Parathyroid adenoma (tissue), 2 donors: ENCODE measurements at regions not wholly inside any gene's neighbourhood (a gene's known extent, or its start where the extent isn't known, plus 50 kb on each side); places are given as distances from the start of the nearest gene placed in this dataset.

Source experiments
- H2AFZ ChIP-seq: fragments of 300-600 bp; sonication (generic); one replicate; pipeline ENCODE4 v1.7.0; 2017; ENCODE audit warnings: antibody characterized with exemption, mild to moderate bottlenecking
- H3K27ac ChIP-seq: fragments of 300-600 bp; sonication (generic); one replicate; pipeline ENCODE4 v1.7.0; 2017
- H3K27me3 ChIP-seq: fragments of 300-600 bp; sonication (generic); one replicate; pipeline ENCODE4 v1.7.0; 2017; ENCODE audit warnings: low read length; ENCODE audit not compliant: control insufficient read depth, insufficient read depth
- H3K36me3 ChIP-seq: fragments of 300-600 bp; sonication (generic); one replicate; pipeline ENCODE4 v1.7.0; 2017; ENCODE audit warnings: low read length; ENCODE audit not compliant: control insufficient read depth, insufficient read depth
- H3K4me1 ChIP-seq: fragments of 300-600 bp; sonication (generic); one replicate; pipeline ENCODE4 v1.7.0; 2017; ENCODE audit warnings: control low read depth
- H3K4me2 ChIP-seq: fragments of 300-600 bp; sonication (generic); one replicate; pipeline ENCODE4 v1.7.0; 2017; ENCODE audit warnings: low read length
- H3K4me3 ChIP-seq: fragments of 300-600 bp; sonication (generic); one replicate; pipeline ENCODE4 v1.7.0; 2017; ENCODE audit warnings: low read depth, low read length
- H3K79me2 ChIP-seq: fragments of 300-600 bp; sonication (generic); one replicate; pipeline ENCODE4 v1.7.0; 2017; ENCODE audit warnings: control low read depth
- H3K9ac ChIP-seq: fragments of 300-600 bp; sonication (generic); one replicate; pipeline ENCODE4 v1.7.0; 2017; ENCODE audit warnings: mild to moderate bottlenecking
- H3K9me3 ChIP-seq: fragments of 300-600 bp; sonication (generic); one replicate; pipeline ENCODE4 v1.7.0; 2017; ENCODE audit warnings: low read length; ENCODE audit not compliant: control insufficient read depth
- TF ChIP-seq, protein P1 (sequence below): fragments of 300-600 bp; sonication (generic); IDR thresholded peaks from one replicate; pipeline ENCODE4 v1.7.0; 2017; ENCODE audit warnings: antibody characterized with exemption, mild to moderate bottlenecking
- donor health status: primary hyperparathyroidism.

GRCh38 chr3:132196113-132196512, 121.1 kb upstream of the ACP3 start:
- Histone ChIP-seq H3K4me3 (no peak overlapping the region), H3K79me2 (no peaks in the 10 kb centered on the region), H3K9ac (no peak overlapping the region), H3K9me3 (no peaks in the 10 kb centered on the region), H3K4me1 (no peaks in the 10 kb centered on the region), H3K36me3 (no peaks in the 10 kb centered on the region), H2AFZ (no peak overlapping the region), H3K4me2 (no peak overlapping the region), H3K27ac (no peak overlapping the region), H3K27me3 (no peaks in the 10 kb centered on the region)
- TF ChIP-seq, protein P1, sequence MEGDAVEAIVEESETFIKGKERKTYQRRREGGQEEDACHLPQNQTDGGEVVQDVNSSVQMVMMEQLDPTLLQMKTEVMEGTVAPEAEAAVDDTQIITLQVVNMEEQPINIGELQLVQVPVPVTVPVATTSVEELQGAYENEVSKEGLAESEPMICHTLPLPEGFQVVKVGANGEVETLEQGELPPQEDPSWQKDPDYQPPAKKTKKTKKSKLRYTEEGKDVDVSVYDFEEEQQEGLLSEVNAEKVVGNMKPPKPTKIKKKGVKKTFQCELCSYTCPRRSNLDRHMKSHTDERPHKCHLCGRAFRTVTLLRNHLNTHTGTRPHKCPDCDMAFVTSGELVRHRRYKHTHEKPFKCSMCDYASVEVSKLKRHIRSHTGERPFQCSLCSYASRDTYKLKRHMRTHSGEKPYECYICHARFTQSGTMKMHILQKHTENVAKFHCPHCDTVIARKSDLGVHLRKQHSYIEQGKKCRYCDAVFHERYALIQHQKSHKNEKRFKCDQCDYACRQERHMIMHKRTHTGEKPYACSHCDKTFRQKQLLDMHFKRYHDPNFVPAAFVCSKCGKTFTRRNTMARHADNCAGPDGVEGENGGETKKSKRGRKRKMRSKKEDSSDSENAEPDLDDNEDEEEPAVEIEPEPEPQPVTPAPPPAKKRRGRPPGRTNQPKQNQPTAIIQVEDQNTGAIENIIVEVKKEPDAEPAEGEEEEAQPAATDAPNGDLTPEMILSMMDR = no peak

GRCh38 chr3:132198516-132198915, 118.7 kb upstream of the ACP3 start:
- no peaks in the 10 kb centered on the region for H3K79me2 ChIP-seq
- TF ChIP-seq, protein P1 = no peak
- H3K27me3 ChIP-seq = no peaks in the 10 kb centered on the region
- no peaks in the 10 kb centered on the region for H3K9me3 ChIP-seq
- H3K4me1 ChIP-seq = no peaks in the 10 kb centered on the region
- H3K9ac ChIP-seq = no peak overlapping the region
- no peak overlapping the region for H2AFZ ChIP-seq
- no peak overlapping the region for H3K4me2 ChIP-seq
- H3K36me3 ChIP-seq = no peaks in the 10 kb centered on the region
- H3K4me3 ChIP-seq = no peak overlapping the region
- H3K27ac ChIP-seq = no peak overlapping the region

- Histone ChIP-seq H3K9me3 (no peaks in the 10 kb centered on the region), H3K4me3 (no peak overlapping the region), H3K27ac (no peak overlapping the region), H3K36me3 (no peaks in the 10 kb centered on the region), H3K27me3 (no peaks in the 10 kb centered on the region), H3K79me2 (no peaks in the 10 kb centered on the region), H3K4me1 (no peaks in the 10 kb centered on the region), H3K9ac (no peak overlapping the region), H2AFZ (no peak overlapping the region), H3K4me2 (no peak overlapping the region)
- TF ChIP-seq, protein P1 = no peak
Observed at GRCh38 chr3:132199451-132199850, 117.8 kb upstream of the ACP3 start.

DNA sequence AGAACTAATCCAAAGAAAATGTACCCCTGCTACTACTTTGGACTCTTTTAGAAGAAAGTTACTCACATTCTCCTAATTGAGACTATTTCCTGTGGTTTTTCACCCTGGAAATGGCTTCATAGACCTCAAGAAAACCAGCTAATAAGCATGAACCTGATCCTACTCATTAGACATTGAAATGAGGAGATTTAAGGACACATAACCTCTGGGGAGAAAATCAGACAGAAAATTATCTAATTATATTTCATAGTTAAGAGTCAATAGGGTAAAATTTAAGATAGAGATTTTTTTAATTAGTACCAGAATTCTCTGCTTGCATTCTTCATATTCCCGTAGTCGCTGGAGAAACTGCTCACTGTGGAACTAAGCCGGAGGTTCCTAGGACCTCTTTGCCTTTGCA, 114.6 kb upstream of the ACP3 start:
- Histone ChIP-seq H3K4me1 (no peaks in the 10 kb centered on the region), H3K36me3 (no peaks in the 10 kb centered on the region), H3K27me3 (no peaks in the 10 kb centered on the region), H3K9me3 (no peaks in the 10 kb centered on the region), H3K27ac (no peak overlapping the region), H3K79me2 (no peaks in the 10 kb centered on the region), H2AFZ (no peak overlapping the region), H3K9ac (no peak overlapping the region), H3K4me3 (no peak overlapping the region), H3K4me2 (no peak overlapping the region)
- TF ChIP-seq, protein P1 = no peak

- no peaks in the 10 kb centered on the region for H3K4me1 ChIP-seq
- no peak overlapping the region for H3K27ac ChIP-seq
- H3K79me2 ChIP-seq = no peaks in the 10 kb centered on the region
- no peak overlapping the region for H3K4me2 ChIP-seq
- H3K9ac ChIP-seq = no peak overlapping the region
- no peaks in the 10 kb centered on the region for H3K27me3 ChIP-seq
- TF ChIP-seq, protein P1 = no peak
- H3K4me3 ChIP-seq = no peak overlapping the region
- no peaks in the 10 kb centered on the region for H3K36me3 ChIP-seq
- no peak overlapping the region for H2AFZ ChIP-seq
- H3K9me3 ChIP-seq = no peaks in the 10 kb centered on the region
Observed at GRCh38 chr3:132203889-132204596, 113.2 kb upstream of the ACP3 start.
